ENCODE measurements at regions not wholly inside any gene's neighbourhood (a gene's known extent, or its start where the extent isn't known, plus 50 kb on each side); places are given as distances from the start of the nearest gene placed in this dataset.

DNA sequence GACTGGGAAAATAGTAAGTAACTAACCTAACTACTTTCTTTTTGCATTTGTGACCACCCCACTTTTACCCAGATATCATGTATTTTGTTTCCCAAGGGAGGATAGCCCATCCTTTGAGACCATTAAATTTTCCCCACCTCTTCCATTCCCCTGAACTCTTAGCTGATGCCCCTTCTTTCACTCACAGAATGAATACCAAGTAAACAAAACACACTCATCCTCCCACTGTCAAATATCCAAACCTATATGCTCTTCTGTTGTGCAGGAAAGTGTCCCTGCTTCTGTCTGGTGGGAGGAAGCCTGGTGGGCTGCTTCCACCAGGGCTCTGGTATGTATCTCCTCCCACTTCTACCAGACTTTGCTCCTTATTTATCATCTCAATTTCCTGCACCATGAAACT, 64.6 kb upstream of the PARD3B start:
- DNase-seq: no peak
- no peak for ATAC-seq
- Mint-ChIP-seq H3K27ac (no peak overlapping the region), H3K27me3 (no peaks in the 10 kb centered on the region), H3K9me3 (no peaks in the 10 kb centered on the region), H3K4me3 (no peak overlapping the region), H3K4me1 (no peaks in the 10 kb centered on the region)

DNA sequence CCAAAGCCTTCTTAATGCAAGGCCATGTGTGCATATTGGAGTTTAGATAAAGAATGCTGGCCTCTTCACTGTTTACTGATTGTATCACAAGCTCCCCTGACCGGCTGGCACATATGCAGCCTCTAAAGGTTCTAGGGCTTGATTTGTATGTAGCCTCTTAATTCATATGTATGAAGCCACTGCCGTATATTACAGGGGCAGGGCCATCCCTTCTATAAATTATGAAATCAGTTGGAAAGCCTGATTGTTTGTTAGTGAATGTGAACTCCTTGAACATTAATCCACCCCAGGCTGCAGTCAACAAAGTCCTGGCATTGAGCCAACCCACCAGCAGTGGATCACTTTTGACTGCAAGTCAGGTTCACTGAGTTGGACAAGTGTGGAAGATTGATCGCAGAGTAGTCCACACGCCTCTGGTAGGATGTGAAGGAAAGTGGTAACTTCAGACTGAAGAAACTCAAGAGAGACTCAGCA, 61.6 kb upstream of the PARD3B start:
- Mint-ChIP-seq H3K4me3 (no peak overlapping the region), H3K4me1 (no peaks in the 10 kb centered on the region), H3K9me3 (no peaks in the 10 kb centered on the region), H3K27ac (no peak overlapping the region), H3K27me3 (no peaks in the 10 kb centered on the region)
- ATAC-seq (no peak), DNase-seq (no peak)

DNA sequence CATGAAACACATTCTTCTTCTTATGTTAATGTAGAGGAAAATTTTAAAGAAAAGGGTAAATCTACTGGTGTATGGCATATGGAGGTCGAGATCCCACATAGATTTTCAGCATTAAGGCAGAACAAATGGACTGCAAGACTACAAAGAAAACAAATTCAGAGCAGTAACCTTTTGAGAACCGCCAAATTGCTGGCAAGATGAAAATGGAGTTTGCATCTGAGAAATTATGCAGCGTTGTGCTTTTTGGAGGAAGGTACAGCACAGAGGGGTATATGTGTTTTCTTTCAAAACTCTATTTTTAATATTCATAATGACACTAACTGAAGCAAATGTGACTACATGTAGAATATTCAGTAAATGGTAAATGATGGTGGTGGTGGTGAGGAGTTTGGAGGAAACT, 59.0 kb upstream of the PARD3B start:
- DNase-seq (no peak), ATAC-seq (no peak)
- Mint-ChIP-seq H3K27me3 (no peaks in the 10 kb centered on the region), H3K27ac (no peak overlapping the region), H3K4me3 (no peak overlapping the region), H3K9me3 (no peaks in the 10 kb centered on the region), H3K4me1 (no peaks in the 10 kb centered on the region)

- DNase-seq (no peak), ATAC-seq (no peak)
- Mint-ChIP-seq H3K9me3 (no peaks in the 10 kb centered on the region), H3K27ac (no peak overlapping the region), H3K27me3 (no peaks in the 10 kb centered on the region), H3K4me3 (no peak overlapping the region), H3K4me1 (no peaks in the 10 kb centered on the region)
Measured at GRCh38 chr2:204486805-204487204, 58.5 kb upstream of the PARD3B start.

DNA sequence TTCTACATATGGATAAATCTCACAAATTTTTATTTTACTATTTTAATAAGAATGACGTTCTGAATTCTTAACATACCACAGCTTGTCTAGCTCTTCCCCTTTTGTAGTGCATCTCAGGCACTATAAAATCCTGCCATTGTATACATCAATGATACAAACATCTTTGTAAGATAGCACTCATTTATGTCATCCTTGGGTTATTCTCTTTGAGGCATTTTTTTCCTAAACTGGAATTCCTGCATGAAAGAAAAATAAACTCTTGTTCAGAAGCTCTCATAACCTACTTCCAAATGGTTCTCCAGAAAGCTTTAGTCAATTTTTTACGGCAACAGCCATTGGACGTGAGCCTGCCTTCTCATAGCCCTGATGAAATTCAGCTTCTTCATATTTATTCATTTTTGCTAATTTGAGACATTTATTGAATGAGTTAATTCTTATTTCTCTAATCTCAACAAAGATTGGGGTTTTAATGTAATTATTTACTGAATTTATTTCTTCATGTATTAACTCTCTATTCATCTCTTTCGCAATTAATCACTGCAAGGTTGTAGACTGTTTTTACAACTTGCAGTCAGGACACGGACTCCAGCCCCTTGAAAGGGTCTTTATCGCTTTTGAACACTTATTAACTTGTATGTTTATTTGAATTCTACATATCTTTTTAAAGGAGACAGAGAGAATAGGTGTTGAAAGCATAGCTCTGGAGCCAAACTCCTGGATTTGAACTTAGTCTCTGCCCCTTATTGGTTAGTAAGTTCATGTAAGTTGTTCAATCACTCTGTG, 57.6 kb upstream of the PARD3B start:
- DNase-seq (no peak), ATAC-seq (no peak)

GRCh38 chr2:204491528-204491927, 53.7 kb upstream of the PARD3B start:
- no peaks in the 10 kb centered on the region for H3K4me1 Mint-ChIP-seq
- H3K9me3 Mint-ChIP-seq: no peaks in the 10 kb centered on the region
- DNase-seq: no peak
- no peak for ATAC-seq
- H3K4me3 Mint-ChIP-seq: no peak overlapping the region
- H3K27me3 Mint-ChIP-seq: peaks cover under 1% of the 10 kb centered on the region
- no peak overlapping the region for H3K27ac Mint-ChIP-seq

More for the DNA sequence above, 57.6 kb upstream of the PARD3B start:
- Mint-ChIP-seq H3K4me1 (no peaks in the 10 kb centered on the region), H3K4me3 (no peak overlapping the region), H3K27me3 (no peaks in the 10 kb centered on the region), H3K9me3 (no peaks in the 10 kb centered on the region), H3K27ac (no peak overlapping the region)

GRCh38 chr2:204492417-204492816, 52.9 kb upstream of the PARD3B start:
- ATAC-seq (no peak), DNase-seq (no peak)
- no peaks in the 10 kb centered on the region for H3K9me3 Mint-ChIP-seq
- H3K4me3 Mint-ChIP-seq: no peak overlapping the region
- H3K27me3 Mint-ChIP-seq: peaks cover 9% of the 10 kb centered on the region
- no peak overlapping the region for H3K27ac Mint-ChIP-seq
- no peaks in the 10 kb centered on the region for H3K4me1 Mint-ChIP-seq

DNA sequence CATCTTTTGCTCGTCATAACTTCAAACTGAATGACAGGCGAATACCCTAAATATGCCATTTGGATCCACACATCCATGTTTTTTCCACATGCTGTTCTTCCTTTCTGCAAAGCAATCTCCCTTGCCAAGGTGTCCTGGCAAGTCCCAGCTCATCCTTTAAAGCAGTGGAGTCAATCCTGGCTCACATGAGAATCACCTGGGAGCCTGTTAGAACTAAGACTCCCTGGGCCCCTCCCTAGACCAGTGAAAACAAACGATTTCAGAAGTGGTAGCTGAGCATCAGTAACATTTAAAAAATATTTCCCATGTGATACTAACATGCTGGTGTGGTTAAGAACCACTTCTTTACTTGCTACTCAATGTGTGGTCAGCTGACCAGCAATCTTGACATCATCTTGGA, 50.6 kb upstream of the PARD3B start:
- H3K4me3 Mint-ChIP-seq: no peak overlapping the region
- H3K9me3 Mint-ChIP-seq: no peaks in the 10 kb centered on the region
- no peak overlapping the region for H3K27ac Mint-ChIP-seq
- no peak for DNase-seq
- no peaks in the 10 kb centered on the region for H3K4me1 Mint-ChIP-seq
- H3K27me3 Mint-ChIP-seq: peaks cover 9% of the 10 kb centered on the region
- no peak for ATAC-seq

DNA sequence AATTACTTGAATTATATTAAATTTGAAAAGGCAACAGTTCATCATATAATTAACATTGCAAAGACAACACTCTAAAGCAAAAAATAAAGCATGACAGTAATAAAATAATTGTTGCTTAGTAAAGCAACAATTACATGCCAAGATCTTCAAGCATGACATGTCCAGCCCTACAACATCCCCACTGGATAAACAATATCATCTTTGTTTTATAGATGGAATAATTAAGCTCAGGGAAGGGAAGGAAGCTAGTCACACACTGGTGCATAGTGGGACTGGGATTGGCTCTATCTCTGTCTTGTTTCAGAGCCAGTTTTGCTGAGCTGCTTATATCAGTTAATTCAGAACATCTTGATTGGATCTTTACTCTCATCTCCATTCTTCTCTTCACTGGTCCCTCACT, 49.9 kb upstream of the PARD3B start:
- H3K27ac Mint-ChIP-seq: no peak overlapping the region
- H3K4me3 Mint-ChIP-seq: no peak overlapping the region
- DNase-seq (no peak), ATAC-seq (no peak)
- peaks cover 9% of the 10 kb centered on the region for H3K27me3 Mint-ChIP-seq
- H3K9me3 Mint-ChIP-seq: no peaks in the 10 kb centered on the region
- H3K4me1 Mint-ChIP-seq: no peaks in the 10 kb centered on the region
